ENCODE measurements at regions not wholly inside any gene's neighbourhood (a gene's known extent, or its start where the extent isn't known, plus 50 kb on each side); places are given as distances from the start of the nearest gene placed in this dataset.

DNA sequence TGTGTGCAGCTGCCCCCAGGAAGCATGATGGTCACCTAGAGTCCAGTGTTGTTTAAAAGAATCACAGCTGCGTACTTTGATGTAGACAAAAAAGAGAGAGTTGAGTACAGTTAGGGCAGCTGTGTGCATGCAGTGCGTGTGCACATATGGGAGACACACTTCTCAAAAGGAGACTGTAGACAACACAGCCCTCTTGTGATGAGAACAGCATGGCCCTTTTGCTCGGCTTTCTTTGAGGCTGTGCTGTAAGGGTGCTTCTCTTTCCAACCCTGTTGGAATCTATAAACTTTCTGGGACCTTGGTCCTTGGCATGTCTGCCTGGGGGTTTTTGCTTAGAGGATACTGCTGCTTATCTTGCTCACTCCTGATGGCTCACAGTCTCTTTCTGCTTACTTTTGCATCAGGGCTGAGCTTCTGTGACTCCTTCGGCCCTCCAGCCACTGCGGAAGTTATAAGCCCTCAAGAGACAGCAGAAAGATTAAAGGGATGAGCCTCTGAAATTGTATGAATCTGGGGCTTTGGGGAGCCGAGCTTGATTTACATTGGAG is 102.9 kb downstream of the DYRK2 start:
- peaks cover 13% of the 10 kb centered on the region for H3K4me1 Mint-ChIP-seq (ENCODE audit: low read depth)
- peaks cover 6% of the 10 kb centered on the region for H3K9me3 Mint-ChIP-seq
- H3K27ac Mint-ChIP-seq = no peak overlapping the region
- no peak overlapping the region for H3K4me3 Mint-ChIP-seq
- H3K36me3 Mint-ChIP-seq (ENCODE audit: low read depth) = no peaks in the 10 kb centered on the region
- no peaks in the 10 kb centered on the region for H3K27me3 Mint-ChIP-seq

DNA sequence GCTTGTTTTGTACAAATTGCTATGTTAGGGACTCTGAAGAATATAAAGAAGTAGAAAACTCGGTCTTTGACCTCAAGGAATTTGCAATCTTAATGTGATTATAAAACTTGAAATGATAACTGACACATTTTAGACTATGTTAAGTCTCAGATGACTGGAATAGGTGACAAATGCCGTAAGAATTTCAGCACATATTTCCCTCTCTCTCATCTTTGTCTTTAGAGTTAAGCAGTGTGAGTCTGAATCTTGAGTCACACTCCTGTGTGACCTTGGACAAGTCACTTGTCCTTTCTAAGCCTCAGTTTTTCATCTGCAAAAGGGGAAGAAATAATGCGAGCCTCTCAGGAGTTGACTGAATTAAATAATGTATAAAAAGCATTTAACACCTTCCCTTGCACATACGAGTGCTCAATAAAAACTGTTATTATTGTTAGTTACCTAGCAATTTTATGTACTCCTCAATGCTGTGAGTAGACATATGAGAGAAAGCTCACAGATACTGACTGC is 103.7 kb downstream of the DYRK2 start:
- Mint-ChIP-seq H3K27ac (no peak overlapping the region), H3K36me3 (ENCODE audit: low read depth) (no peaks in the 10 kb centered on the region), H3K4me1 (ENCODE audit: low read depth) (peaks cover 15% of the 10 kb centered on the region), H3K9me3 (peaks cover 3% of the 10 kb centered on the region), H3K4me3 (no peak overlapping the region), H3K27me3 (no peaks in the 10 kb centered on the region)

- Mint-ChIP-seq H3K27me3 (no peaks in the 10 kb centered on the region), H3K4me3 (no peak overlapping the region), H3K4me1 (ENCODE audit: low read depth) (peaks cover 32% of the 10 kb centered on the region), H3K9me3 (peaks cover 3% of the 10 kb centered on the region), H3K27ac (no peak overlapping the region), H3K36me3 (ENCODE audit: low read depth) (no peaks in the 10 kb centered on the region)
These were observed 106.6 kb downstream of the DYRK2 start for GRCh38 chr12:67754933-67755697.

- peaks cover 42% of the 10 kb centered on the region for H3K4me1 Mint-ChIP-seq (ENCODE audit: low read depth)
- no peaks in the 10 kb centered on the region for H3K36me3 Mint-ChIP-seq (ENCODE audit: low read depth)
- peaks cover 6% of the 10 kb centered on the region for H3K9me3 Mint-ChIP-seq
- no peak overlapping the region for H3K4me3 Mint-ChIP-seq
- no peak overlapping the region for H3K27ac Mint-ChIP-seq
- H3K27me3 Mint-ChIP-seq = no peaks in the 10 kb centered on the region
These were observed 109.1 kb downstream of the DYRK2 start for GRCh38 chr12:67757651-67758050.

- Mint-ChIP-seq H3K9me3 (peaks cover 6% of the 10 kb centered on the region), H3K36me3 (ENCODE audit: low read depth) (no peaks in the 10 kb centered on the region), H3K27me3 (no peaks in the 10 kb centered on the region), H3K4me3 (no peak overlapping the region), H3K27ac (no peak overlapping the region), H3K4me1 (ENCODE audit: low read depth) (peaks cover 42% of the 10 kb centered on the region)
These were observed 109.6 kb downstream of the DYRK2 start for GRCh38 chr12:67758119-67758518.

DNA sequence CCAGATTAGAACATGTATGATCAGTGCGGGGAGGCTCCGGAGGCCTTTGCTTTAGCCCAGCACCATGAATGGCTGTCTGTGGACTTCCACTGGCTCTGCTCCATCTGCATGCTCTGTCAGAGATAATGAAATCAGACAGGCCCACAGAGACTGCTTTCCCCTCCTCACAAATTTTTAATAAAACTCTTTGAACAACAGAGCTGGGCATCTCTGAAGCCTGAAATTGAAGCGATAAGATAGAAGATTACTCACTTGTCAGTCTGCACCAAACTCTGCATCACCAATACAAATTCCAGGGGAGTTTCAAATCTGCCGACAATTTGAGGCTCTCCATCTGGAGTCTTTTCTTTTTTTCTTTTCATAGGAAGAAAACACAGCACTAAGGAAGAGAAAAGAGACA is 110.0 kb downstream of the DYRK2 start:
- peaks cover 42% of the 10 kb centered on the region for H3K4me1 Mint-ChIP-seq (ENCODE audit: low read depth)
- no peak overlapping the region for H3K4me3 Mint-ChIP-seq
- H3K27ac Mint-ChIP-seq = no peak overlapping the region

GRCh38 chr12:67759829-67760228 is 111.3 kb downstream of the DYRK2 start:
- Mint-ChIP-seq H3K4me3 (no peak overlapping the region), H3K9me3 (peaks cover 6% of the 10 kb centered on the region), H3K27me3 (no peaks in the 10 kb centered on the region), H3K36me3 (ENCODE audit: low read depth) (no peaks in the 10 kb centered on the region), H3K4me1 (ENCODE audit: low read depth) (peaks cover 42% of the 10 kb centered on the region), H3K27ac (peak overlapping the region; percentile 94)

More for the DNA sequence above, 110.0 kb downstream of the DYRK2 start:
- Mint-ChIP-seq H3K9me3 (peaks cover 6% of the 10 kb centered on the region), H3K36me3 (ENCODE audit: low read depth) (no peaks in the 10 kb centered on the region), H3K27me3 (no peaks in the 10 kb centered on the region)

DNA sequence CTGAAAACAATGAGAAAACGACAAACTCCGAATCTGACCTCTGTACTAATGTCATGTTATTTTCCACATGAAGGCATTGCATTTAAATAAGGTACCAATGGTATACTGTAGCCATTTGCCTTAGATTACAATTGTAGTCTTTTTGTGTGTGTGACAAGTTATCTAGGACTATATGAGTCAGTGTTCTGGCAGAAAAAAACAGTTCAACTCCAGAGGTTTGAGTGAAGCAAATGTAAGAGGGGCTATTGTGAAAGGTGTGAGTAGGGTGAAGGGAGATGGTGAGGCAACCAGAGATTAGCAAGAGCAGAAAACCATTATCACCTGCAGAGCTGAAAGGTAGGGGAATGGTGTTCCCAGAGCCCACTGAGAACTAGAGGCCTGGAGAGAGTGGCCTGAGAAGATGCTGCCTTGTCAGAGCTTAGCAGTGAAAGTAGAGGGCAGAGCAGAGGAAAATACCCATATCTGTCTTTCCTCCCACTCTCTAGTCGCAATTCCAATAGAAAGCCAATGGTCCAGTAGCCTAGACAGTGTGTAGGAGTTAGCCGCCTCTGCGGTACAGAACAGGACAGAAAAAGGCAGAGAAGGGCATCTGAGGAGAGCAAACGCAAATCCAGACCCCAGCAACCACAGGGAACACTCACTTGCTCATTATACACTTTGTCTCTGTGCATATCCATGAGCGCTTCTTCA is 112.2 kb downstream of the DYRK2 start:
- peaks cover 34% of the 10 kb centered on the region for H3K4me1 Mint-ChIP-seq (ENCODE audit: low read depth)
- H3K27me3 Mint-ChIP-seq = no peaks in the 10 kb centered on the region
- H3K27ac Mint-ChIP-seq = peak overlapping the region; percentile 18
- peaks cover 6% of the 10 kb centered on the region for H3K9me3 Mint-ChIP-seq
- H3K36me3 Mint-ChIP-seq (ENCODE audit: low read depth) = no peaks in the 10 kb centered on the region
- no peak overlapping the region for H3K4me3 Mint-ChIP-seq

GRCh38 chr12:67761566-67761965 is 113.0 kb downstream of the DYRK2 start:
- no peak overlapping the region for H3K27ac Mint-ChIP-seq
- H3K27me3 Mint-ChIP-seq = no peaks in the 10 kb centered on the region
- H3K9me3 Mint-ChIP-seq = peaks cover 6% of the 10 kb centered on the region
- H3K4me1 Mint-ChIP-seq (ENCODE audit: low read depth) = peaks cover 28% of the 10 kb centered on the region
- no peaks in the 10 kb centered on the region for H3K36me3 Mint-ChIP-seq (ENCODE audit: low read depth)
- no peak overlapping the region for H3K4me3 Mint-ChIP-seq

DNA sequence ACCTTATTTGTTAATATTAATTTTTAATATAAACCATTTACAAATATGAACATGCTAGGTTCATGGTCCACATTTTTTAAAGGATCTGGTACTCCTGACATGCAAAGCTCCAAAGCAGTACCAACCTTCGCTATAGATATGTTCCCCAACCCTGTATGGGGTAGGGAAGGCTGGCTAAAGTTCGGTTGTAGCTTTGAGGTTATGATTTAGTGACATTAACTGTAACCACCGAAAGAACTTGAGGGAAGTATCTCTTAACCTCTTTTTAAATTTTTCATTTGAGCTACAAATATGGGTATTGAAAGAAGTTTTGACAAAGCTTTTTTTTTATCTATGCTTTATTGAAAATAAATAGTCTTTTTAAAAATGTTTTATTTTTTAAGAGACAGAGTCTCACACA is 115.5 kb downstream of the DYRK2 start:
- H3K27me3 Mint-ChIP-seq = no peaks in the 10 kb centered on the region
- H3K9me3 Mint-ChIP-seq = peaks cover 6% of the 10 kb centered on the region
- no peak overlapping the region for H3K27ac Mint-ChIP-seq
- no peak overlapping the region for H3K4me3 Mint-ChIP-seq
- no peaks in the 10 kb centered on the region for H3K36me3 Mint-ChIP-seq (ENCODE audit: low read depth)
- H3K4me1 Mint-ChIP-seq (ENCODE audit: low read depth) = peaks cover 20% of the 10 kb centered on the region

- Mint-ChIP-seq H3K36me3 (ENCODE audit: low read depth) (no peaks in the 10 kb centered on the region), H3K27me3 (no peaks in the 10 kb centered on the region), H3K27ac (no peak overlapping the region), H3K9me3 (peaks cover 3% of the 10 kb centered on the region), H3K4me3 (no peak overlapping the region), H3K4me1 (ENCODE audit: low read depth) (peaks cover 10% of the 10 kb centered on the region)
These were observed 116.5 kb downstream of the DYRK2 start for GRCh38 chr12:67764946-67765619.

DNA sequence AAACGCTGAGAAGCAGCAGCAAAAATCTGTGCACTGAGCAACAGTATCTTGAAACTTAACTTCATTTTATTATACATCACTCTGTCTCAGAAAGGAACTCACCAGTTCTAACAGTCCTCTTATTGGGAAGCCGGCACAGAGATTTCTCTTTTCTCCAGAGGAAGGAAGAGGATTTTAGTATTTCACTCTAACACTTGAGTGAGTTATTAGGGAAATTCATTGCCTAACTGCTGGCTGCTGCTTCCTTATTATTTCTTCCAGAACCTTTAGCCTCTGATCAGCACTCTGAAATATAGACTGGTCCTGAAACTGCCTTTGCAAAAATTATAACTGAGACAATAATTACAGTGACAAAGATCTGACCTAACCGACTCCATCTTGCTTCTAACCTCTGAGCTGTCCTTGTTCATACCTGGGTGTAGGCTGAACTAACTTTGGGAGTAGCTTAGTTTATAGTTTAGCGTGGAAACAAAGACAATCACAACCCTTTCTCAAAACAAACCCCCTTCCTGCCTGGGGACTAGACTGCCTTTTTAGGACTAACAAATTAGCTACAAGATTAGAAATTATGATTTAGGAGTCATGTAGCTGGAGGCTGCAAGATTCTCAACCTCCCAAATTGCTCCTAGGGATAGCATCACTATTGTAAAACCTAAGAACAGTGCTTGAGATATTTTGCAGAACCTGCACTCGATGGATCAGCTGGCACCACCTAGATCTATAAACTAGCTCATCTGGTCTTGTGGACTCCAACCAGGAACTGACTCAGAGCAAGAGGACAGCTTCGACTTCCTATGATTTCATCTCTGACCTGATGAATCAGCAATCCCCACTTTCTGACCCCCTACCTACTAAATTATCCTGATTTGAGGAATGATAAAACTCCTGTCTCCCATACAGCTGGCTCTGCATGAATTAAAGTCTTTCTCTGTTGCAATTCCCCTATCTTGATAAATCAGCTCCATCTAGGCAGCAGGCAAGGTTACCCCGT is 117.5 kb downstream of the DYRK2 start:
- H3K4me3 Mint-ChIP-seq = no peak overlapping the region
- H3K9me3 Mint-ChIP-seq = no peaks in the 10 kb centered on the region
- no peaks in the 10 kb centered on the region for H3K27me3 Mint-ChIP-seq
- H3K4me1 Mint-ChIP-seq (ENCODE audit: low read depth) = peaks cover under 1% of the 10 kb centered on the region
- H3K36me3 Mint-ChIP-seq (ENCODE audit: low read depth) = no peaks in the 10 kb centered on the region
- H3K27ac Mint-ChIP-seq = no peak overlapping the region

GRCh38 chr12:67772267-67773169 is 124.0 kb downstream of the DYRK2 start:
- no peak overlapping the region for H3K4me3 Mint-ChIP-seq
- no peaks in the 10 kb centered on the region for H3K27me3 Mint-ChIP-seq
- H3K9me3 Mint-ChIP-seq = no peaks in the 10 kb centered on the region

More at GRCh38 chr12:67772267-67773169, 124.0 kb downstream of the DYRK2 start:
- peaks cover 3% of the 10 kb centered on the region for H3K4me1 Mint-ChIP-seq (ENCODE audit: low read depth)
- H3K27ac Mint-ChIP-seq = no peak overlapping the region
- H3K36me3 Mint-ChIP-seq (ENCODE audit: low read depth) = no peaks in the 10 kb centered on the region
